SK-N-SH treated with all-trans-retinoic acid at 6 μM for 48 hours (cell line): ENCODE measurements at regions not wholly inside any gene's neighbourhood (a gene's known extent, or its start where the extent isn't known, plus 50 kb on each side); places are given as distances from the start of the nearest gene placed in this dataset.

Experiments used
- ATAC-seq: fragments of 200-7000 bp; cut with Tn5 transposase; 3 replicates; pipeline ENCODE4 v1.9.1; 2020; ENCODE audit warnings: mild to moderate bottlenecking, moderate library complexity
- ARNTL ChIP-seq: fragments of 450-650 bp; formaldehyde crosslinking; IDR thresholded peaks from 2 replicates; pipeline ENCODE4 v1.5.0; 2020; ENCODE audit warnings: low read depth, mild to moderate bottlenecking, moderate library complexity, borderline replicate concordance
- BACH2 ChIP-seq: fragments of 250-450 bp; sonication (Bioruptor Pico); IDR thresholded peaks from 2 replicates; pipeline ENCODE4 v1.9.0; 2021; ENCODE audit warnings: mild to moderate bottlenecking, borderline replicate concordance
- CSDC2 ChIP-seq: fragments of 250-450 bp; sonication (Bioruptor Pico); IDR thresholded peaks from 2 replicates; pipeline ENCODE4 v1.5.0; 2020; ENCODE audit warnings: mild to moderate bottlenecking, moderate library complexity
- ESRRG ChIP-seq: fragments of 250-450 bp; sonication (Bioruptor Pico); IDR thresholded peaks from 2 replicates; pipeline ENCODE4 v1.6.1; 2021; ENCODE audit warnings: mild to moderate bottlenecking
- GLIS3 ChIP-seq: fragments of 250-450 bp; sonication (Bioruptor Pico); IDR thresholded peaks from 2 replicates; pipeline ENCODE4 v1.5.0; 2020; ENCODE audit warnings: mild to moderate bottlenecking, moderate library complexity
- ISL1 ChIP-seq: fragments of 250-450 bp; sonication (Bioruptor Pico); IDR thresholded peaks from 2 replicates; pipeline ENCODE4 v2.1.2; 2022; ENCODE audit warnings: mild to moderate bottlenecking, moderate library complexity
- OSR1 ChIP-seq: fragments of 250-450 bp; sonication (Bioruptor Pico); IDR thresholded peaks from 2 replicates; pipeline ENCODE4 v1.8.0; 2022; ENCODE audit warnings: moderate library complexity, mild to moderate bottlenecking, inconsistent platforms
- PPARA ChIP-seq: fragments of 250-450 bp; sonication (Bioruptor Pico); IDR thresholded peaks from 2 replicates; pipeline ENCODE4 v1.5.0; 2020; ENCODE audit warnings: mild to moderate bottlenecking, borderline replicate concordance
- RARB ChIP-seq: fragments of 250-450 bp; sonication (Bioruptor Pico); IDR thresholded peaks from 2 replicates; pipeline ENCODE4 v1.8.0; 2021; ENCODE audit warnings: mild to moderate bottlenecking, moderate library complexity
- TCF4 ChIP-seq: fragments of 250-450 bp; sonication (Bioruptor Pico); IDR thresholded peaks from 2 replicates; pipeline ENCODE4 v1.8.0; 2021; ENCODE audit warnings: mild to moderate bottlenecking, moderate library complexity, borderline replicate concordance
- TOX ChIP-seq: fragments of 250-450 bp; sonication (Bioruptor Pico); IDR thresholded peaks from 2 replicates; pipeline ENCODE4 v1.8.0; 2021; ENCODE audit warnings: mild to moderate bottlenecking, moderate library complexity, borderline replicate concordance
- ZFP3 ChIP-seq: fragments of 250-450 bp; sonication (Bioruptor Pico); IDR thresholded peaks from 2 replicates; pipeline ENCODE4 v1.5.0; 2020; ENCODE audit warnings: mild to moderate bottlenecking, moderate library complexity
- ZFP30 ChIP-seq: fragments of 450-650 bp; formaldehyde crosslinking; IDR thresholded peaks from 2 replicates; pipeline ENCODE4 v1.5.0; 2022; ENCODE audit warnings: mild to moderate bottlenecking, moderate library complexity
- ZNF565 ChIP-seq: fragments of 450-650 bp; formaldehyde crosslinking; conservative IDR thresholded peaks from 2 replicates; pipeline ENCODE4 v1.5.0; 2020; ENCODE audit warnings: low read depth, mild to moderate bottlenecking, moderate library complexity
- ZNF70 ChIP-seq: fragments of 450-650 bp; formaldehyde crosslinking; IDR thresholded peaks from 2 replicates; pipeline ENCODE4 v1.5.0; 2020; ENCODE audit warnings: mild to moderate bottlenecking, moderate library complexity
- ZNF8 ChIP-seq: fragments of 450-650 bp; formaldehyde crosslinking; IDR thresholded peaks from 2 replicates; pipeline ENCODE4 v1.5.0; 2020; ENCODE audit warnings: mild to moderate bottlenecking, moderate library complexity
- TF ChIP-seq, protein P1 (sequence below): fragments of 250-450 bp; sonication (Bioruptor Pico); IDR thresholded peaks from 2 replicates; pipeline ENCODE4 v1.5.1; 2021; ENCODE audit warnings: mild to moderate bottlenecking, moderate library complexity
- TF ChIP-seq, protein P2 (sequence below): fragments of 250-450 bp; sonication (Bioruptor Pico); IDR thresholded peaks from 2 replicates; pipeline ENCODE4 v1.5.0; 2020; ENCODE audit warnings: mild to moderate bottlenecking, moderate library complexity
- TF ChIP-seq, protein P3 (sequence below): fragments of 250-450 bp; sonication (Bioruptor Pico); IDR thresholded peaks from 2 replicates; pipeline ENCODE4 v1.5.1; 2020; ENCODE audit warnings: low read depth, mild to moderate bottlenecking, moderate library complexity
- TF ChIP-seq, protein P4 (sequence below): fragments of 250-450 bp; sonication (Bioruptor Pico); IDR thresholded peaks from 2 replicates; pipeline ENCODE4 v1.8.0; 2020; ENCODE audit warnings: mild to moderate bottlenecking, moderate library complexity, borderline replicate concordance
- TF ChIP-seq, protein P5 (sequence below): fragments of 250-450 bp; sonication (Bioruptor Pico); IDR thresholded peaks from 2 replicates; pipeline ENCODE4 v1.8.0; 2021; ENCODE audit warnings: low read depth, mild to moderate bottlenecking, moderate library complexity, borderline replicate concordance

DNA sequence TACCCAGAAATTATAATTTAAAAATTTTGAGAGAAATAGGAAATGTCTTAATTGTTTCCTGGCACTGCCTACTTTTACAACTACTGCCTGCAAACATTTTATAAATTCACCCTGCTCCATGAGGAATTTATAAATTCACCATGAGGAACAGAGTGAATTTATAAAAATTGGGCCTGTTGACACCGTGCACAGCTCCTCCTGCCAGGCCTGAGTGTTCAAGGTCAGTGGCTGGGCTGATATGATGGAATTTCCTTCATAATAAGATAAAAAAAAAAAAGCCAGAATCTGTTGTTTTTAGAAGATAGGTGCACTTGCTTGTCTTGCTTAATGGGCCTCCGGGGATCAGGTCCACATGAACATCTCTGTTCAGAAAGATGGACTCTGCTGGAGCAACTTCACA lies 151.7 kb upstream of the RASGEF1B start (continued):
- TF ChIP-seq, protein P1, sequence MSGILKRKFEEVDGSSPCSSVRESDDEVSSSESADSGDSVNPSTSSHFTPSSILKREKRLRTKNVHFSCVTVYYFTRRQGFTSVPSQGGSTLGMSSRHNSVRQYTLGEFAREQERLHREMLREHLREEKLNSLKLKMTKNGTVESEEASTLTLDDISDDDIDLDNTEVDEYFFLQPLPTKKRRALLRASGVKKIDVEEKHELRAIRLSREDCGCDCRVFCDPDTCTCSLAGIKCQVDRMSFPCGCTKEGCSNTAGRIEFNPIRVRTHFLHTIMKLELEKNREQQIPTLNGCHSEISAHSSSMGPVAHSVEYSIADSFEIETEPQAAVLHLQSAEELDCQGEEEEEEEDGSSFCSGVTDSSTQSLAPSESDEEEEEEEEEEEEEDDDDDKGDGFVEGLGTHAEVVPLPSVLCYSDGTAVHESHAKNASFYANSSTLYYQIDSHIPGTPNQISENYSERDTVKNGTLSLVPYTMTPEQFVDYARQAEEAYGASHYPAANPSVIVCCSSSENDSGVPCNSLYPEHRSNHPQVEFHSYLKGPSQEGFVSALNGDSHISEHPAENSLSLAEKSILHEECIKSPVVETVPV (CRISPR knock-in tag): no peak
- TF ChIP-seq ZNF70 (CRISPR knock-in tag): no peak
- TF ChIP-seq TOX (CRISPR knock-in tag): no peak
- no peak for TF ChIP-seq CSDC2

DNA sequence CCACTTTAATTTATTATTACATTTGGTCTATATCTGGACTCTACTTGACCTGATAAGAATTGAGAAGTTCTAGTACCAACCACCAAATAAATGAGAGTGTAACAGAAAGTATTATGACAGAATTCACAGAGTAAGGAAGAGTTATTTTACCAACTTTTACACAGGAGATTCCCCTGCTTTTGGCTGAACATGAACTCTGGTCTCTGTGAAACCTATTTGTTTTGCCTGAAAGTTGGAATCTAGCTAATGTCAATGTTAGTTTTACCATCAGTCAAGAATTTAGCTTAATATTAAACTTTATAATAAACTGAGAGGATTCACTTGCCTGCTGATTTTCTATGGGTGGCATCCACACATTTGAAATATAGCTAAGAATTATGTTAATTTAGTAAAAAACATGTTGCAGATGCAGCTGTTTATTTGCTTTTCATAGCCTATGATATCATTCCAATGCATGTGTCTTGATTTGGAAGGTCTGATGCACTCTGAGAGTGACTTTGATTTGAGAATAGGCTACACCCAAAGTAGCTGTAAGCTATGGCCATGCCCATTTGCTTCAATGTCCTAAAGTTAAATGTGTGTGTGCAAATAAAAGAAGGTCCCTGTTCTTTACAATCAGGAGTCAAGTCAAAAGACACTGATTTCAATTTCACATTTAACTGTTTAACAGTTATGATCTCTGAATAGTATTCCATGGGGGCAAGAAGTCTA lies 150.9 kb upstream of the RASGEF1B start:
- TF ChIP-seq, protein P2, sequence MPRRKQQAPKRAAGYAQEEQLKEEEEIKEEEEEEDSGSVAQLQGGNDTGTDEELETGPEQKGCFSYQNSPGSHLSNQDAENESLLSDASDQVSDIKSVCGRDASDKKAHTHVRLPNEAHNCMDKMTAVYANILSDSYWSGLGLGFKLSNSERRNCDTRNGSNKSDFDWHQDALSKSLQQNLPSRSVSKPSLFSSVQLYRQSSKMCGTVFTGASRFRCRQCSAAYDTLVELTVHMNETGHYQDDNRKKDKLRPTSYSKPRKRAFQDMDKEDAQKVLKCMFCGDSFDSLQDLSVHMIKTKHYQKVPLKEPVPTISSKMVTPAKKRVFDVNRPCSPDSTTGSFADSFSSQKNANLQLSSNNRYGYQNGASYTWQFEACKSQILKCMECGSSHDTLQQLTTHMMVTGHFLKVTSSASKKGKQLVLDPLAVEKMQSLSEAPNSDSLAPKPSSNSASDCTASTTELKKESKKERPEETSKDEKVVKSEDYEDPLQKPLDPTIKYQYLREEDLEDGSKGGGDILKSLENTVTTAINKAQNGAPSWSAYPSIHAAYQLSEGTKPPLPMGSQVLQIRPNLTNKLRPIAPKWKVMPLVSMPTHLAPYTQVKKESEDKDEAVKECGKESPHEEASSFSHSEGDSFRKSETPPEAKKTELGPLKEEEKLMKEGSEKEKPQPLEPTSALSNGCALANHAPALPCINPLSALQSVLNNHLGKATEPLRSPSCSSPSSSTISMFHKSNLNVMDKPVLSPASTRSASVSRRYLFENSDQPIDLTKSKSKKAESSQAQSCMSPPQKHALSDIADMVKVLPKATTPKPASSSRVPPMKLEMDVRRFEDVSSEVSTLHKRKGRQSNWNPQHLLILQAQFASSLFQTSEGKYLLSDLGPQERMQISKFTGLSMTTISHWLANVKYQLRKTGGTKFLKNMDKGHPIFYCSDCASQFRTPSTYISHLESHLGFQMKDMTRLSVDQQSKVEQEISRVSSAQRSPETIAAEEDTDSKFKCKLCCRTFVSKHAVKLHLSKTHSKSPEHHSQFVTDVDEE: no peak
- no peak for TF ChIP-seq ZNF70 (CRISPR knock-in tag)
- TF ChIP-seq ZFP3: no peak
- TF ChIP-seq ESRRG (CRISPR knock-in tag): no peak
- TF ChIP-seq OSR1 (CRISPR knock-in tag): no peak
- no peak for TF ChIP-seq ISL1 (CRISPR knock-in tag)
- TF ChIP-seq ZFP30 (CRISPR knock-in tag): no peak
- no peak for TF ChIP-seq BACH2 (CRISPR knock-in tag)
- TF ChIP-seq TOX (CRISPR knock-in tag): no peak
- TF ChIP-seq CSDC2: no peak
- no peak for TF ChIP-seq ZNF8
- TF ChIP-seq, protein P3, sequence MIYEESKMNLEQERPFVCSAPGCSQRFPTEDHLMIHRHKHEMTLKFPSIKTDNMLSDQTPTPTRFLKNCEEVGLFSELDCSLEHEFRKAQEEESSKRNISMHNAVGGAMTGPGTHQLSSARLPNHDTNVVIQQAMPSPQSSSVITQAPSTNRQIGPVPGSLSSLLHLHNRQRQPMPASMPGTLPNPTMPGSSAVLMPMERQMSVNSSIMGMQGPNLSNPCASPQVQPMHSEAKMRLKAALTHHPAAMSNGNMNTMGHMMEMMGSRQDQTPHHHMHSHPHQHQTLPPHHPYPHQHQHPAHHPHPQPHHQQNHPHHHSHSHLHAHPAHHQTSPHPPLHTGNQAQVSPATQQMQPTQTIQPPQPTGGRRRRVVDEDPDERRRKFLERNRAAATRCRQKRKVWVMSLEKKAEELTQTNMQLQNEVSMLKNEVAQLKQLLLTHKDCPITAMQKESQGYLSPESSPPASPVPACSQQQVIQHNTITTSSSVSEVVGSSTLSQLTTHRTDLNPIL (CRISPR knock-in tag): no peak
- TF ChIP-seq TCF4: no peak
- TF ChIP-seq RARB (CRISPR knock-in tag): no peak
- TF ChIP-seq ARNTL: no peak
- TF ChIP-seq, protein P4, sequence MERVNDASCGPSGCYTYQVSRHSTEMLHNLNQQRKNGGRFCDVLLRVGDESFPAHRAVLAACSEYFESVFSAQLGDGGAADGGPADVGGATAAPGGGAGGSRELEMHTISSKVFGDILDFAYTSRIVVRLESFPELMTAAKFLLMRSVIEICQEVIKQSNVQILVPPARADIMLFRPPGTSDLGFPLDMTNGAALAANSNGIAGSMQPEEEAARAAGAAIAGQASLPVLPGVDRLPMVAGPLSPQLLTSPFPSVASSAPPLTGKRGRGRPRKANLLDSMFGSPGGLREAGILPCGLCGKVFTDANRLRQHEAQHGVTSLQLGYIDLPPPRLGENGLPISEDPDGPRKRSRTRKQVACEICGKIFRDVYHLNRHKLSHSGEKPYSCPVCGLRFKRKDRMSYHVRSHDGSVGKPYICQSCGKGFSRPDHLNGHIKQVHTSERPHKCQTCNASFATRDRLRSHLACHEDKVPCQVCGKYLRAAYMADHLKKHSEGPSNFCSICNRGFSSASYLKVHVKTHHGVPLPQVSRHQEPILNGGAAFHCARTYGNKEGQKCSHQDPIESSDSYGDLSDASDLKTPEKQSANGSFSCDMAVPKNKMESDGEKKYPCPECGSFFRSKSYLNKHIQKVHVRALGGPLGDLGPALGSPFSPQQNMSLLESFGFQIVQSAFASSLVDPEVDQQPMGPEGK (CRISPR knock-in tag): no peak
- TF ChIP-seq PPARA (CRISPR knock-in tag): no peak
- no peak for TF ChIP-seq ZNF565
- TF ChIP-seq, protein P1 (CRISPR knock-in tag): no peak
- TF ChIP-seq, protein P5, sequence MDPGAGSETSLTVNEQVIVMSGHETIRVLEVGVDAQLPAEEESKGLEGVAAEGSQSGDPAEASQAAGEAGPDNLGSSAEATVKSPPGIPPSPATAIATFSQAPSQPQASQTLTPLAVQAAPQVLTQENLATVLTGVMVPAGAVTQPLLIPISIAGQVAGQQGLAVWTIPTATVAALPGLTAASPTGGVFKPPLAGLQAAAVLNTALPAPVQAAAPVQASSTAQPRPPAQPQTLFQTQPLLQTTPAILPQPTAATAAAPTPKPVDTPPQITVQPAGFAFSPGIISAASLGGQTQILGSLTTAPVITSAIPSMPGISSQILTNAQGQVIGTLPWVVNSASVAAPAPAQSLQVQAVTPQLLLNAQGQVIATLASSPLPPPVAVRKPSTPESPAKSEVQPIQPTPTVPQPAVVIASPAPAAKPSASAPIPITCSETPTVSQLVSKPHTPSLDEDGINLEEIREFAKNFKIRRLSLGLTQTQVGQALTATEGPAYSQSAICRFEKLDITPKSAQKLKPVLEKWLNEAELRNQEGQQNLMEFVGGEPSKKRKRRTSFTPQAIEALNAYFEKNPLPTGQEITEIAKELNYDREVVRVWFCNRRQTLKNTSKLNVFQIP (CRISPR knock-in tag): no peak
- no peak for ATAC-seq

DNA sequence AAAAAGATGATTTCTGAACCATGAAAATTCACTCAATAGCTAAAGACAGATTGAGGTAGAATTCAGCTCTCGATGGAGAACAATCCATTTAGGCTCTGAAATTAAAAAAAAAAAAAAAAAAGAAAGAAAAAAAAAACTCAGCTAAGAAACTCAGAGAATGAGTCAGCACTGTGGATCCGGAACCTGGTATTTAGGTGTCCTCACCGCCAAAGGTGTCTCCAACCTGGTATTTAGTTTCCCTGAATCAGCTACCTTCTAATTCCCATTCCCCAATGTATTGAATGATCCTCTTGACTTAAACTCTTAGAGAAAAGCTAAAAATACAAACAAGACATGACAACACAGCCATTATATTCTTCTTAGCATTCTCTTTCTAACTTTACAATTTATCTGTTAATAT lies 150.3 kb upstream of the RASGEF1B start:
- ATAC-seq: no peak
- TF ChIP-seq GLIS3 (CRISPR knock-in tag) (no peak), ARNTL (no peak)
- TF ChIP-seq, protein P2: no peak
- TF ChIP-seq, protein P5 (CRISPR knock-in tag): no peak
- TF ChIP-seq, protein P3 (CRISPR knock-in tag): no peak
